ENCODE measurements at regions not wholly inside any gene's neighbourhood (a gene's known extent, or its start where the extent isn't known, plus 50 kb on each side); places are given as distances from the start of the nearest gene placed in this dataset.

- TF ChIP-seq CTCF (IDR thresholded peaks at IDR 0.05; ENCODE audit: insufficient read depth, low read length, poor library complexity, severe bottlenecking): no peak
- no peak for TF ChIP-seq EZH2phosphoT487 (conservative IDR thresholded peaks at IDR 0.05; ENCODE audit: low read length)
These were observed 726.4 kb upstream of the ADGRL4 start for GRCh38 chr1:79732950-79733349.

Measured in SU-DHL-6 (cell line).